Pancreas (tissue), 10 donors: ENCODE measurements at regions not wholly inside any gene's neighbourhood (a gene's known extent, or its start where the extent isn't known, plus 50 kb on each side); places are given as distances from the start of the nearest gene placed in this dataset.

Experiments used
- ATAC-seq, 4 donors: fragments of 200-7000 bp; cut with Tn5 transposase; one replicate each; pipeline versions ENCODE4 v1.8.0 to v1.9.1; 2020; ENCODE audit warnings: mild to moderate bottlenecking in 4 of 4, moderate library complexity in 4 of 4
- DNase-seq, 6 donors: peaks; one replicate each; pipeline ENCODE4 v3.0.0-alpha.2; 2020
- FAIRE-seq: peaks from 2 replicates; lab custom pipeline; 2012; peaks lifted over from hg19 to GRCh38; lab: Jason Lieb, UNC
- H3K27ac ChIP-seq, 4 donors: fragments of 200-600 bp; sonication (generic); 1 replicate in 3 of 4; 2 replicates in 1 of 4; pipeline versions ENCODE4 v1.5.0 to v1.8.0; 2020
- H3K27me3 ChIP-seq, 4 donors: fragments of 200-600 bp; one replicate each; pipeline ENCODE4 v1.8.0; 2021
- H3K36me3 ChIP-seq, 3 donors: fragments of 200-600 bp; sonication (generic) in 1 of 3; one replicate each; pipeline versions ENCODE4 v1.5.0 to v1.8.0; 2020 to 2021
- H3K4me1 ChIP-seq, 3 donors: fragments of 200-600 bp; one replicate each; pipeline ENCODE4 v1.8.0; 2021
- H3K4me3 ChIP-seq, 4 donors: fragments of 200-600 bp; sonication (generic) in 2 of 4; one replicate each; pipeline versions ENCODE4 v1.5.0 to v1.8.0; 2020 to 2021
- H3K9me3 ChIP-seq, 4 donors: fragments of 200-600 bp; one replicate each; pipeline ENCODE4 v1.8.0; 2021
- WGBS, 2 donors: extraction: QIAGEN DNeasy Blood & Tissue Kit; methylation state at CpG; one replicate each; pipeline ENCODE4 v1.1.7; 2013; 5-methylcytosine and 5-hydroxymethylcytosine counted together
- intact Hi-C, 3 donors: fragments of 100-400 bp; cut with DNase I; formaldehyde crosslinking; loops; one replicate each; pipeline versions ENCODE4 v1.11.1 to v1.14.2; 2022
- TF ChIP-seq, protein P1 (sequence below), 4 donors: fragments of 200-600 bp; sonication (generic) in 3 of 4; IDR thresholded peaks; one replicate each; pipeline versions ENCODE4 v1.5.0 to v1.8.0; 2021; ENCODE audit warnings: antibody characterized with exemption in 4 of 4
- donor health status: healthy with polysubstance abuse.
- donor health status: DM: no; HTN: no; CAD: no; lungs with moderate emphysema.
- donor health status: DM: no; HTN: no; CAD: no.
- donor health status: control.
- donor health status: control.
- donor health status: Bipolar disorder and iron deficiency.
- donor health status: DM: yes; HTN: yes; CAD: no.
- donor health status: DM: no; HTN: no; CAD: no.
- donor health status: DM: no; HTN: no; CAD: no.
- donor health status: DM: yes; HTN: yes; CAD: no.

DNA sequence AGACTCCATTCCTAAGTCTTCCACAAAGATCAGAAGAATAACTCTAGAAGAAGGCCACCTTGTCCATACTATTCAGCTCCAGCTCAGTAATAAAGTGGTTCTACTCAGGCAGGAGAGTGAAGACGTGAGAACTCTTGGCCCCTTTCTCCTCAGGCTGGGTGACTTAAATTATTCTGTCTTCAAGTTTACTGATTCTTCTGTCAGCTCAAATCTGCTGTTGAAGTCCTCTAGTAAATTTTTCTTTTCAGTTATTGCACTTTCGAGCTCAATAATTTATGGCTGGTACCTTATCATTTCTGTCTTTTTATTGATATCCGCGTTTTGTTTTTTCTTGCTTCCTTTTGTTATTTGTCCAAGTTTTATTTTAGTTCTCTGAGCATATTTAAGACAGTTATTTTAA lies 922.3 kb upstream of the PCDH9 start:
- Histone ChIP-seq H3K27ac (no peak overlapping the region), H3K9me3 (no peaks in the 10 kb centered on the region), H3K36me3 (no peaks in the 10 kb centered on the region), H3K27me3 (no peaks in the 10 kb centered on the region), H3K4me1 (no peaks in the 10 kb centered on the region), H3K4me3 (no peak overlapping the region)
- 70 to 81% methylated on average over 4 of the region's 4 CpGs for WGBS, 2 donors
- ATAC-seq = no peak
- no peak for DNase-seq
- intact Hi-C loops = no loop called here
- no peak for FAIRE-seq
- TF ChIP-seq, protein P1, sequence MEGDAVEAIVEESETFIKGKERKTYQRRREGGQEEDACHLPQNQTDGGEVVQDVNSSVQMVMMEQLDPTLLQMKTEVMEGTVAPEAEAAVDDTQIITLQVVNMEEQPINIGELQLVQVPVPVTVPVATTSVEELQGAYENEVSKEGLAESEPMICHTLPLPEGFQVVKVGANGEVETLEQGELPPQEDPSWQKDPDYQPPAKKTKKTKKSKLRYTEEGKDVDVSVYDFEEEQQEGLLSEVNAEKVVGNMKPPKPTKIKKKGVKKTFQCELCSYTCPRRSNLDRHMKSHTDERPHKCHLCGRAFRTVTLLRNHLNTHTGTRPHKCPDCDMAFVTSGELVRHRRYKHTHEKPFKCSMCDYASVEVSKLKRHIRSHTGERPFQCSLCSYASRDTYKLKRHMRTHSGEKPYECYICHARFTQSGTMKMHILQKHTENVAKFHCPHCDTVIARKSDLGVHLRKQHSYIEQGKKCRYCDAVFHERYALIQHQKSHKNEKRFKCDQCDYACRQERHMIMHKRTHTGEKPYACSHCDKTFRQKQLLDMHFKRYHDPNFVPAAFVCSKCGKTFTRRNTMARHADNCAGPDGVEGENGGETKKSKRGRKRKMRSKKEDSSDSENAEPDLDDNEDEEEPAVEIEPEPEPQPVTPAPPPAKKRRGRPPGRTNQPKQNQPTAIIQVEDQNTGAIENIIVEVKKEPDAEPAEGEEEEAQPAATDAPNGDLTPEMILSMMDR (IDR thresholded peaks at IDR 0.05) = no peak

DNA sequence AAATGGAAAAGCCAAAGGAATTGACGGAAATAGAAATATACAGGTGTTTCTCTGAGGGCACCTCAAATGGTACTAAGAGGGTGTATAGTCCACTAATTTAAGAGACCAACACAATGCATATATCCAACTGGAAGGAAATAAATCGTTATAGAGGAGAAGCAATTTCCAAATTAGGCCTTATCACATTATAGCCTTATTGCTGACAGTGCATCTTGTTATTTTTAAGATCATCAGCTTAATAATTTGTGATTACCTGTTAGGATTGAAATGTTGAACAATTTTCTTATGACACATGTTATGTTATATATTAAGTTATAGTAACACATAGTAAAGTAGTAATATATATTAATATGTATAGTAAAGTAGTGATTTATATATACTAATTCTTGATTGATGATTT lies 915.7 kb upstream of the PCDH9 start:
- WGBS, 2 donors = 60 to 72% methylated on average over 2 of the region's 2 CpGs
- intact Hi-C loops = no loop called here
- Histone ChIP-seq H3K4me3 (no peak overlapping the region), H3K9me3 (no peaks in the 10 kb centered on the region), H3K27me3 (no peaks in the 10 kb centered on the region), H3K27ac (no peak overlapping the region), H3K4me1 (no peaks in the 10 kb centered on the region), H3K36me3 (no peaks in the 10 kb centered on the region)
- TF ChIP-seq, protein P1 (IDR thresholded peaks at IDR 0.05) = no peak
- FAIRE-seq (no peak), DNase-seq (no peak), ATAC-seq (no peak)

DNA sequence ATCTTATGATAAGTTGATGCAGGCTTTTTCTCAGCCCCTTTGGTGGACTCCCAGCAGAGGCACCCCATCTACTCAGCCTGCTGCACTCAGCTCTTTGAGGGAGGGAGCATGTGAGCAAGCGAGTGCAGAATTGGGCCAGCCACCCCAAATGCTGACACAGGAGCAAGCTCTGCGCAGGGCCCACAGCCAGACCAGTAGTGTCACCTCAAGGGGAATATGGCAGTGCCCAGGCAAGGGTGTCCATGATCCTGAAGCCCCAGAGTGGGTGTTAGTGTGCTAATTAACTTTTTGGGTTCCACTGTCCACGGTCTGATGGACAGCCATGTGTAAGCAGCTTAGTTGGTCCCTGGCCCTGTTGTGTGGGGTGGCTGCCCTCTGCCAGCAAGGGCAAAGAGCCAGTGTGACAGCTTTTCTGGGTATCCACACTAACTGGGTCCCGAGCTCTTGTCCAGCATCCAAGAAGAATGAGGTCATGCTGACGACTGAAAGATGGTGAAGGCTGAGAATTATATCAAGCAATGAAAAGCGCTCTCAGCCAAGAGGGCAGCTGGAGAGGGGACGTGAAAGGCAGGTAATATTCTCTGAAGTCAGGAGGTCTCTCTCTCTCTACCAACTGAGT lies 898.3 kb upstream of the PCDH9 start:
- intact Hi-C loops = no loop called here
- Histone ChIP-seq H3K27me3 (no peaks in the 10 kb centered on the region), H3K27ac (no peak overlapping the region), H3K4me3 (no peak overlapping the region), H3K4me1 (no peaks in the 10 kb centered on the region), H3K36me3 (no peaks in the 10 kb centered on the region), H3K9me3 (no peaks in the 10 kb centered on the region)
- DNase-seq = no peak
- no peak for FAIRE-seq
- ATAC-seq = no peak
- WGBS, 2 donors = 73 to 86% methylated on average over 7 of the region's 7 CpGs
- TF ChIP-seq, protein P1 (IDR thresholded peaks at IDR 0.05) = no peak

DNA sequence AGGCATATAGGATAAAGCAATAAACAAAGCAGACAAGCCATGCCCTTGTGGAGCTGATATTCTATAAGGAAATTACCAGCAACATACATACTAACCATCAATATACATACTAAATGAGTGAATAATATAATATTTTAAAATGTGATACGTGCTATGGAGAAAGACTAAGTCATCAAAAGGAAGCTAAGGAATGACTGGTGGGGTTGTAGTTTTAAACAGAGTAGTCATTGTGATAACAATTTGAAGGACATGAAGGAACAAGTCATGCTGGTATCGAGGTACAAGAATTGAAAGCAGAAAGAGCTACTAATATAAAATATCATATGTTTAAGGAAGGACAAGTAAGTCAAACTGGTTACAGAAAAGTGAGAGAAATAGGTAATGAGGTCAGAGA lies 894.9 kb upstream of the PCDH9 start:
- no peaks in the 10 kb centered on the region for H3K9me3 ChIP-seq
- no peak overlapping the region for H3K4me3 ChIP-seq
- no peaks in the 10 kb centered on the region for H3K36me3 ChIP-seq
- H3K27ac ChIP-seq = no peak overlapping the region
- no peak for FAIRE-seq
- TF ChIP-seq, protein P1 (IDR thresholded peaks at IDR 0.05) = no peak
- H3K27me3 ChIP-seq = no peaks in the 10 kb centered on the region
- WGBS, 2 donors = 28 to 41% methylated on average over 2 of the region's 2 CpGs
- intact Hi-C loops = no loop called here
- no peaks in the 10 kb centered on the region for H3K4me1 ChIP-seq
- DNase-seq = no peak
- ATAC-seq = no peak

DNA sequence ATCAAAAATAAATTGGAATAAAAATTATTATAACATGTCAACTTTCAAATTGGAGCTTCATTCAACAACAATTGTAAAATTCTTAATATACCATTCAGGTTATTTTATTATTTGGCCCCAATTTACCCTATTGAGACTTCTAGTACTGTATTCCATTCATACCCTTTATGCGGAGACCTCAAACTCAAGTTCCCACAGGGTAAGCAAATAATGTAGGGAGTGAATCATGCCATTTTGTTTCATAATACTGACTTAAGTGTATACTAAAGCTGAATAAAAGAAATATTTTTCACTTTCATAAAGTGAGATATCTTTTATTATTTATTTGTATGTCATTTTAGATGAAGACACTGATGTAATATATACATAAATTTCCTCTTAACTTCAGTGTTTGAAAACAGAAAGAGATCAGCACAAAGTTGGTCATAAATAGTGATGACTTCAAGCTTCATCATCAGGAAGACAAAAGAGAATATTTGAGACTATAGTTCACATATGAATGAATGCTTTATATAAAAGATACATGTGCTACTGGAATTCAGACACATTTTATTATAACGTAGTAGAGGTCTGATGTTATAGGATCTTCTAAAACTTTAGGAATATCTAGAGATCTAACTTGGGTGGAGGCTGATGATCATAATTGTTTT lies 894.4 kb upstream of the PCDH9 start:
- FAIRE-seq (no peak), ATAC-seq (no peak)

More for the DNA sequence above, 894.4 kb upstream of the PCDH9 start:
- no peak overlapping the region for H3K27ac ChIP-seq
- H3K27me3 ChIP-seq = no peaks in the 10 kb centered on the region
- no peak overlapping the region for H3K4me3 ChIP-seq
- TF ChIP-seq, protein P1 (IDR thresholded peaks at IDR 0.05) = no peak
- no peak for DNase-seq
- no peaks in the 10 kb centered on the region for H3K4me1 ChIP-seq
- no peaks in the 10 kb centered on the region for H3K9me3 ChIP-seq
- no peaks in the 10 kb centered on the region for H3K36me3 ChIP-seq
- WGBS, 2 donors = 73 to 89% methylated on average over 2 of the region's 2 CpGs
- intact Hi-C loops = no loop called here
